ENCODE measurements at regions not wholly inside any gene's neighbourhood (a gene's known extent, or its start where the extent isn't known, plus 50 kb on each side); places are given as distances from the start of the nearest gene placed in this dataset.
"Not testable (repeated sequence)": the region's sequence is repeated elsewhere in the genome, so short reads cannot be mapped to it uniquely, and the experiment has no call there.

DNA sequence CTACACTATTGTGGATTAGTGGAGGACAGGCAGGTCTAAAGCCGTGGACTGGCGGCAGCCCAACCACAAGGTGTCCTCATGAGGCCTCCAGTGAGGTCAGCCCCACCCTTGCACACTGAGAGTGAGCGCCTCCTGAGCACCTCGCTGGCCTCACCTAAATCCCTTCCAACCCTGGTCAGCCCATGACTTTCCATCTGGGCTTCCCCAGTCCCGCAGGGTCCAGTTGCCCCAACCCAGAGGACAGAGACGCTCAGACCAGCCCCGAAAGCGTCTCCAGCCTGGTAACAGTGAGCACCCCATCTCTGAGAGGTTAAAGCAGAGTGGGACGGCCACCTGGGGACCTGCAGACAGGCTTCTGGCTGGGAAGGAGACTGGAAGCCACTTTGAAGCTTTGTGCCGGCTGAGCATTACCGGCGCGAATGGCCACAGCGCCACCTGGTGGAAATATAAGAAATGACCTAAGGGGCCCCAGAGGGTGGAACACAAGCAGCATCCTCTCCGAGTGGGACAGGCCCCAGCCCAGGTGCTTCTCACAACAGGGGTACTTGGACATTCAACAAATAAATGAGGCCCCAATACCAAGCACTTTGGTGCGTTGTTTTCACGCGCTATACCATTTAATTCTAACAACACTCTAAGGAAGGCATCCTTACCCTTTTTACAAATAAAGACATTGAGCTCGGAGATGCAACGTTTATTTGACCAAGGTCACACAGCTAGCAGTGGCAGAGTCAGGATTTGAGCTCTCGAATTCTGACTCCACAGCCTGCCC, 65.7 kb upstream of the TOP1 start:
- H3K27ac Mint-ChIP-seq, result no peak overlapping the region
- no peaks in the 10 kb centered on the region for H3K9me3 Mint-ChIP-seq
- DNase-seq, result peak; percentile 68
- peaks cover 9% of the 10 kb centered on the region for H3K4me1 Mint-ChIP-seq
- no peaks in the 10 kb centered on the region for H3K36me3 Mint-ChIP-seq
- no peaks in the 10 kb centered on the region for H3K27me3 Mint-ChIP-seq
- no peak overlapping the region for H3K4me3 Mint-ChIP-seq

DNA sequence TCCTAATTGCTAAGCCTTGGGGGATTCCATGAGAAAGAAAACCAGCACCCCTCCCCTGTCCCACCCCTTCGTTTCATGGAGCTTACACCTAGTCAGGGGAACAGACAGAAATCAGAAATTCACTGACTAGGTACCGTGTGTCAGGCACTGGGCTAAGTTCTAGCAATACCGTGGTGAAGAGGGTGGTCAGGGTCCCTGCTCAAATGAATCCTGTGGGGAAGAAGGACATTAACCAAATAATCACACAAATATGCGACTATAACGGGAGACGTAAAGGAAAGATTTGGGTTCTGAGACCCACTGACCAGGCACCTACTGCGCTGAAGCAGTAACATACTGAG, 65.1 kb upstream of the TOP1 start:
- Mint-ChIP-seq H3K4me1 (peaks cover 10% of the 10 kb centered on the region), H3K4me3 (no peak overlapping the region), H3K27ac (no peak overlapping the region), H3K9me3 (no peaks in the 10 kb centered on the region), H3K36me3 (no peaks in the 10 kb centered on the region), H3K27me3 (no peaks in the 10 kb centered on the region)
- no peak for DNase-seq

DNA sequence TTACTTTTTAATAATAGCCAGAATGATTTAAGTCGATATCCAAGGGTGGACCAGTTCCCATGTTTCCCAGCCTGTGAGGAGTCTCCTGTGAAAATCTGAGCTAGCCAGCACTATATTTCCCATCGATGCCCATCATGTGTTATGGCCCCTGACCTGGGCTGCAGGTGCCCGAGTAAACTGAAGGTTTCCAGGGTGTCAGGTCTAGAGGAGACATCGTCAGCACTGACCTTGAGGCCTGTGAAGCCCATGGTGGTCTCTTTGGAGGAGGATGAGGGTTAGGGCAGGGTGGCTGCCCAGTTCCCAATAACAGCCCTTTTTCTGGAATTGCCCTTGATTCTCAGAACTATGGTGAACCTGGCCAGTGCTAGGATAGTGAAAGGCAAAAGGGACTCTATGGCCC, 63.0 kb upstream of the TOP1 start:
- Mint-ChIP-seq H3K4me3 (no peak overlapping the region), H3K27ac (no peak overlapping the region), H3K4me1 (peaks cover 21% of the 10 kb centered on the region), H3K9me3 (no peaks in the 10 kb centered on the region), H3K36me3 (no peaks in the 10 kb centered on the region), H3K27me3 (peaks cover 14% of the 10 kb centered on the region)
- DNase-seq, result no peak

DNA sequence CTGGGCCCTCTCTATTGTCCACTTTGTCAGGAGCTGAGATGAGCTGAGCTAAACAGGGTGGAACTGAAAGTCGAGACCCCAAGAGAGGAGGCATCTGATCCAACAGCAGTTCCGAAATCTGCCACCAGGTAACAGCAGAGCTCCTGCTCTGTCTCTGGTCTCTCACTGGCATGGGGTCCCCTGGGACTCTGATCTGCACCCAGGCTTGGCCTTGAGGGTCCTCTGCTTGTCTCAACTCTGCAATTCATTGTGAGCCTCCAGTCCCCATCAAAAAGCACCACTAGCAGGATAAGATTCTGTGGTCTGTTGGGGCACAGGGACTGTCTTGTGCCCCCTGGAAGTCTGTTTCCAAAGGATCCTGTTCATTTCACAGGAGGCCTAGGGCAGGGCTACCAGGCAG, 62.5 kb upstream of the TOP1 start:
- Mint-ChIP-seq H3K4me3 (no peak overlapping the region), H3K36me3 (no peaks in the 10 kb centered on the region), H3K9me3 (no peaks in the 10 kb centered on the region), H3K27ac (no peak overlapping the region), H3K4me1 (peaks cover 21% of the 10 kb centered on the region), H3K27me3 (peaks cover 18% of the 10 kb centered on the region)
- no peak for DNase-seq

DNA sequence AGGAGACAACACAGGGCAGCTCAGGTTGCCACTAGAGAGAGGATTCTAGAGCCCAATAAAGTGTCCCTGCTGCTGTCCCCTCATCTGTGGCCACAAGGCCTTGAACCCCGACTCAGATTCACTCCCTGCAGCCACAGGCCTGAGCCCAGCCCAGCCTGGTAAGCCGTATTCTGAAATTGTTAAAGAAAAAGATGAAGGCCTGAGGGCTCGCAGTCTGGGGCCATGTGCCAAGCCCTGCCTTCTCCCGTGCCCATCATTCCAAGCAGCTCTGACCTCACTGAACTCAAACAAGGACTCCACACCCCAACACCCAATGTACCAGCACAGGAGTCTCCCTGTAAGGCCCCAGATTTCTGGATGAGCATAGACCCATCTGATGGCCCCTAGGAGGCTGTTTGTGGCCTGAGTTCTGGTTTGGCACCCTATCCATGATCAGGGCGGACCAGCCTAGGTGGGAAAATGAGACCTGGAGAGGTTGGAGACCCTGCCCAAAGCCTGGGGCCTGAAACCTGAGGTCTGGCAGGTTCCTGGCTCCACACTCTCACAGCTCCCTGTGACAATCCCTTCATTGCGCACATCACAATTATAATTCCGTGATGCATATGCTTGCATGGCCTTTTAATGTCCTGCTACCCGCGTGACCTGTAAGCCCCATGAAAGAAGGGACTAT, 62.0 kb upstream of the TOP1 start:
- no peak for DNase-seq
- Mint-ChIP-seq H3K9me3 (no peaks in the 10 kb centered on the region), H3K4me3 (no peak overlapping the region), H3K27ac (no peak overlapping the region), H3K36me3 (no peaks in the 10 kb centered on the region), H3K4me1 (peaks cover 19% of the 10 kb centered on the region), H3K27me3 (peaks cover 18% of the 10 kb centered on the region)

DNA sequence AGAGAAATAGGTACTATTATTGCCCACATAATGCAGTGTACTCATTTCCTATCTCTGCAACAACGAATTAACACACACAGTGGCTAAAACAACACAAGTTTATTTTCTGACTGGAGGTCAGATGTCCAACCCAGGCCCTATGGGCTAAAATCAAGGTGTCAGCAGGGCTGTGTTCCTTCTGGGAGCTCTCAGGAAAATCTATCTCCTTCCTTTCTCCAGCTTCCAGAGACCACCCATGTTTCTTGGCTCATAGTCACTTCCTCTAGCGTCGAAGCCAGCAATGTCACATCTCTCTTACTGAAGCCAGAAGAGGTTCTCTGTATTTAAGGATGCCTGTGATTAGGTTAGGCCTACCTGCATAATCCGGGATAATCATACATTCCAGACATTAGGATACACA, 60.9 kb upstream of the TOP1 start:
- no peak overlapping the region for H3K27ac Mint-ChIP-seq
- H3K27me3 Mint-ChIP-seq, result peaks cover 18% of the 10 kb centered on the region
- H3K4me1 Mint-ChIP-seq, result peaks cover 12% of the 10 kb centered on the region
- no peaks in the 10 kb centered on the region for H3K36me3 Mint-ChIP-seq
- H3K9me3 Mint-ChIP-seq, result no peaks in the 10 kb centered on the region
- DNase-seq, result no peak
- H3K4me3 Mint-ChIP-seq, result no peak overlapping the region

DNA sequence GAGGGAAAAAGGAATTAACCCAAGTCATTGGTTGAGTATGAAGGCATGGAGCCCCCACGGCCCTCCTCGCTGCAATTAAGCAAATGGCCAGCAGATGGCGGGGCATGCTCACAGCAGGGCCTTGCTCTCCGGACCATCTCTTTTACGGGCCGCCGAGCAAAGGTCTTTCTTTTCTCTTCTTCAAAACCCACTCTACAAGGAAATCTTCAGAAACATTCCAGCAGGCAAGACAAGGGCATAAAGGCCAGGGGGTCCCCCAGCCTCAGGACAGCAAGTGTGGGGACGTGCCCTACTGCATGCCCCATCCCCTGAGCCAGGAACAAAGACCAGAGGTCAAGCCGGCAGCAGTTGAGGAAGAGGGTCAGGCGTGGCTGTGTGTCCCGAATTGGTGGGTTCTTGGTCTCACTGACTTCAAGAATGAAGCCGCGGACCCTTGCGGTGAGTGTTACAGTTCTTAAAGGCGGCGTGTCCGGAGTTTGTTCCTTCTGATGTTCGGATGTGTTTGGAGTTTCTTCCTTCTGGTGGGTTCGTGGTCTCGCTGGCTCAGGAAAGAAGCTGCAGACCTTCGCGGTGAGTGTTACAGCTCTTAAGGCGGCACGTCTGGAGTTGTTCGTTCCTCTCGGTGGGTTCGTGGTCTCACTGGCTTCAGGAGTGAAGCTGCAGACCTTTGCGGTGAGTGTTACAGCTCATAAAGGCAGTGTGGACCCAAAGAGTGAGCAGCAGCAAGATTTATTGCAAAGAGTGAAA, 59.6 kb upstream of the TOP1 start:
- DNase-seq, result peak; percentile 81
- H3K9me3 Mint-ChIP-seq, H3K27ac Mint-ChIP-seq, H3K36me3 Mint-ChIP-seq: not testable (repeated sequence)
- H3K4me1 Mint-ChIP-seq, result peaks cover 12% of the 10 kb centered on the region
- H3K4me3 Mint-ChIP-seq, result peak overlapping the region; percentile 80
- peaks cover 18% of the 10 kb centered on the region for H3K27me3 Mint-ChIP-seq

DNA sequence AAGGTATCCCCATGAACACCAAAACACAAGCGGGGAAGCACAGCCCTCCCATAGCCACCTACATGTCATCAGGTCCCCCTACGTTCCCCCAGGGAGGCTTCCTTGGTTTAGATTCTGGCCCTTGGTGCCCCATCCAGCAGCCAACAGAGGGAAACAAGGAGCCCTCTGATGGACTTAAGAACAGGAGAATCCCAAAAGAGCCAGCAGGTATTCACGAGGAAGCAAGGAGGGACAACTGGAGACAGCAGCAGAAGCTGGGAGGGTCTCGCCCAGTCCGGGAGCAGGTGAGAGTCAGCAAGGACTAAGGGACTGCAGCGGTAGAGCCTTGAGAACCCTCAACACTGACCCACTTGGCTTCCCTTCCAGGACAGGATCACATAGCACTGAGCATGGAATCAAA, 58.4 kb upstream of the TOP1 start:
- Mint-ChIP-seq H3K4me1 (peaks cover 12% of the 10 kb centered on the region), H3K4me3 (no peak overlapping the region), H3K27ac (no peak overlapping the region), H3K27me3 (peaks cover 19% of the 10 kb centered on the region), H3K36me3 (no peaks in the 10 kb centered on the region), H3K9me3 (no peaks in the 10 kb centered on the region)
- no peak for DNase-seq

DNA sequence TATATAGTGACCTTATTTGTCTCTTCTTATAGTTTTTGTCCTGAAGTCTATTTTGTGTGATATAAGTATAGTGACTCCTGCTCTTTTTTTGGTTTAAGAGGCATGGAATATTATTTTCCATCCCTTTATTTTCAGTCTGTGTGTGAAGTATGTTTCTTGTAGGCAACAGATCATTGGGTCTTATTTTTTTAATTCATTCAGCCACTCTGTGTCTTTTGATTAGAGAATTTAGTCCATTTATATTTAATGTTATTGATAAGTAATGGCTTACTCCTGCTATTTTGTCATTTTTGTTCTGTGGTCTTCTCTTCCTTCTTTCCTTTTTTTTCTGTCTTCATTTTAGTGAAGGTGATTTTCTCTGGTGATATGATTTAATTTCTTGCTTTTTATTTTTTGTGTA, 51.4 kb upstream of the TOP1 start:
- Mint-ChIP-seq H3K27me3 (peaks cover 9% of the 10 kb centered on the region), H3K9me3 (peaks cover 20% of the 10 kb centered on the region), H3K36me3 (peaks cover 7% of the 10 kb centered on the region), H3K4me3 (no peak overlapping the region), H3K27ac (no peak overlapping the region), H3K4me1 (no peaks in the 10 kb centered on the region)
- DNase-seq, result no peak

DNA sequence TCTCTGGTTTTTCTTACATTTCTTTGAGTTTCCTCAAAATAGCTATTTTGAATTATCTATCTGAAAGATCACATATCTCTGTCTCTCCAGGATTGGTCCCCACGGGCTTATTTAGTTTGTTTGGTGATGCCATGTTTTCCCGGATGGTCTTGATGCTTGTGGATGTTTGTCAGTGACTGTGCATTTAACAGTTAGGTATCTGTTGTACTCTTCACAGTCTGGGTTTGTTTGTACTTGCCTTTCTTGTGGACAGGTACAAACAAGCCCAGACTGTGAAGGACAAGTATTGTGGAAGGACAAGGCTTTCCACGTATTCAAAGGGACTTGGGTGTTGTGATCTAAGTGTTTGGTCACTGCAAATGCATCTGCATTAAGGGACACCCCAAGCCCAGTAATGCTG, 49.9 kb upstream of the TOP1 start:
- H3K4me3 Mint-ChIP-seq, result no peak overlapping the region

More for the DNA sequence above, 49.9 kb upstream of the TOP1 start:
- peaks cover 7% of the 10 kb centered on the region for H3K36me3 Mint-ChIP-seq
- H3K9me3 Mint-ChIP-seq, result peaks cover 20% of the 10 kb centered on the region
- no peak for DNase-seq
- no peaks in the 10 kb centered on the region for H3K4me1 Mint-ChIP-seq
- H3K27me3 Mint-ChIP-seq, result peaks cover 9% of the 10 kb centered on the region
- H3K27ac Mint-ChIP-seq, result no peak overlapping the region

Data from activated naive CD8-positive, alpha-beta T cell treated with anti-CD3 and anti-CD28 coated beads for 36 hours (primary cell).